ENCODE measurements at regions not wholly inside any gene's neighbourhood (a gene's known extent, or its start where the extent isn't known, plus 50 kb on each side); places are given as distances from the start of the nearest gene placed in this dataset.

DNA sequence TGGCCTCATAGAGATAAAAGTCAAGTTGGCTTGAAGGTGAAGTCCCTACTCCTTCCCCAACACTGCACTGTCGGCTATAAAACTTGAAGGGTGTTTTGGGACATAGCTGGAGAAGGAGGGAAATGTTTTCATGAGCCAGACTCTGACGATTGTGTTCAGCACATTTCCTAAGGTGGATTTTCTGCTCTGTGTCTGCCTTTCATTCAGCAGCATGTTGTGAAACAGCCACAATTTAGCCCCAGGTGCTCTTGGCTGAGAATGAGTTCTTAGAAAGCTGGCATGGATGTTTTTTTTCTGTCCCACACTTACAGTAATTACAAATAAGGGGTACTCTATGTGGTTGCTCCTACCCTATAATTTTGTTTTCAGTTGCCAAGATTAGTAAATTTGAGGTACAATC is 492.4 kb downstream of the MCTP2 start:
- ATAC-seq (no peak), DNase-seq (no peak)
- Histone ChIP-seq H3K27me3 (no peaks in the 10 kb centered on the region), H3K4me3 (no peak overlapping the region), H3K4me1 (no peaks in the 10 kb centered on the region), H3K36me3 (no peaks in the 10 kb centered on the region), H3K27ac (no peak overlapping the region), H3K9me3 (no peaks in the 10 kb centered on the region)
- TF ChIP-seq, protein P1, sequence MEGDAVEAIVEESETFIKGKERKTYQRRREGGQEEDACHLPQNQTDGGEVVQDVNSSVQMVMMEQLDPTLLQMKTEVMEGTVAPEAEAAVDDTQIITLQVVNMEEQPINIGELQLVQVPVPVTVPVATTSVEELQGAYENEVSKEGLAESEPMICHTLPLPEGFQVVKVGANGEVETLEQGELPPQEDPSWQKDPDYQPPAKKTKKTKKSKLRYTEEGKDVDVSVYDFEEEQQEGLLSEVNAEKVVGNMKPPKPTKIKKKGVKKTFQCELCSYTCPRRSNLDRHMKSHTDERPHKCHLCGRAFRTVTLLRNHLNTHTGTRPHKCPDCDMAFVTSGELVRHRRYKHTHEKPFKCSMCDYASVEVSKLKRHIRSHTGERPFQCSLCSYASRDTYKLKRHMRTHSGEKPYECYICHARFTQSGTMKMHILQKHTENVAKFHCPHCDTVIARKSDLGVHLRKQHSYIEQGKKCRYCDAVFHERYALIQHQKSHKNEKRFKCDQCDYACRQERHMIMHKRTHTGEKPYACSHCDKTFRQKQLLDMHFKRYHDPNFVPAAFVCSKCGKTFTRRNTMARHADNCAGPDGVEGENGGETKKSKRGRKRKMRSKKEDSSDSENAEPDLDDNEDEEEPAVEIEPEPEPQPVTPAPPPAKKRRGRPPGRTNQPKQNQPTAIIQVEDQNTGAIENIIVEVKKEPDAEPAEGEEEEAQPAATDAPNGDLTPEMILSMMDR (IDR thresholded peaks at IDR 0.05): no peak
- intact Hi-C loops (cut with DNase I): no loop called here

DNA sequence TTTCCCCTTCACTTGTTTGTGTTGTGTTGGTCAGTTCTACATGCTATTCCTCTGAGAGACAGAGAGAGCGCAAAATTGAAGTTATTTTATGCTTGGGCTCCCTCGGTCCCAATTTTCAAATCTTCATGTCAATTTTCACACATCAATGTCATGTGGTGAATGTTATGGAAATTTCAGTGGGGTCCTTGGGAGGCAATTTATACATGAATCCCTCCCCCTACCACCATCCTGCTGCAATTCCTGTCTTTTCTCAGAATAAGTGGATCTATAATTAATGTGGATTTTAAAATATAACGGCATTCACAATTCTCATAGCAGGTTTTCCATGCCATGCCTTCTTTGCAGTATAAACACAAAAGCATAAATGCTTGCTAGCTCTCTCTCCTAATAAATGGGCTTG is 499.9 kb downstream of the MCTP2 start:
- H3K27ac ChIP-seq: no peak overlapping the region
- ATAC-seq: no peak
- intact Hi-C loops (cut with DNase I): no loop called here

GRCh38 chr15:94734460-94734859 is 503.1 kb downstream of the MCTP2 start:
- intact Hi-C loops (cut with DNase I): no loop called here
- ATAC-seq: no peak
- TF ChIP-seq, protein P1 (IDR thresholded peaks at IDR 0.05): no peak
- no peaks in the 10 kb centered on the region for H3K36me3 ChIP-seq
- no peak for DNase-seq
- no peak overlapping the region for H3K27ac ChIP-seq
- H3K4me1 ChIP-seq: no peaks in the 10 kb centered on the region
- no peaks in the 10 kb centered on the region for H3K9me3 ChIP-seq
- H3K4me3 ChIP-seq: no peak overlapping the region
- no peaks in the 10 kb centered on the region for H3K27me3 ChIP-seq

More for the DNA sequence above, 499.9 kb downstream of the MCTP2 start:
- Histone ChIP-seq H3K9me3 (no peaks in the 10 kb centered on the region), H3K4me1 (no peaks in the 10 kb centered on the region), H3K4me3 (no peak overlapping the region), H3K27me3 (no peaks in the 10 kb centered on the region), H3K36me3 (no peaks in the 10 kb centered on the region)
- DNase-seq: no peak
- TF ChIP-seq, protein P1 (IDR thresholded peaks at IDR 0.05): no peak

GRCh38 chr15:94736236-94736635 is 504.9 kb downstream of the MCTP2 start:
- ATAC-seq: no peak
- H3K9me3 ChIP-seq: no peaks in the 10 kb centered on the region
- peak in 1 of 4 donors; percentile 57 for DNase-seq
- no peaks in the 10 kb centered on the region for H3K36me3 ChIP-seq
- H3K27ac ChIP-seq: no peak overlapping the region
- TF ChIP-seq, protein P1 (IDR thresholded peaks at IDR 0.05): no peak
- H3K4me3 ChIP-seq: no peak overlapping the region
- intact Hi-C loops (cut with DNase I): no loop called here
- H3K27me3 ChIP-seq: no peaks in the 10 kb centered on the region
- H3K4me1 ChIP-seq: no peaks in the 10 kb centered on the region

DNA sequence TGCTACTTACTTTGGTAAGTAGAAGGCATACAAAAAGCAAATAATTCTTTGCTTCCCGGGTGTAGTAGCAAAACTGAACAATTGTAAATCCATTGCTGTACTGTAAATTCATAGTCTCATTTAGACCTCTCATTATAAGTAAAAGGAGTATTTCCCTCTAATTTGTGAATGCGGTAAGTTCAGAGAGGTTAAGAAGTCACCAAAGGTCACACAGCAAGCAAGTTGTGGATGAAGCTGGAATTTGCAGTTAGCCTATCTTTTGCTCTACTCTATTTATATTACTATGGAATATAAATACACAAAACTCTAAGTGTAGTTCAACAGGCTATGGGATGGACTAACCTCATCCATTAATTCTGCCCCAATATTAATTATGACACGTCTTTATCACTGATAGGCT is 508.3 kb downstream of the MCTP2 start:
- Histone ChIP-seq H3K9me3 (no peaks in the 10 kb centered on the region), H3K27ac (no peak overlapping the region), H3K36me3 (no peaks in the 10 kb centered on the region), H3K4me1 (no peaks in the 10 kb centered on the region), H3K4me3 (no peak overlapping the region), H3K27me3 (no peaks in the 10 kb centered on the region)
- TF ChIP-seq, protein P1 (IDR thresholded peaks at IDR 0.05): no peak
- ATAC-seq (no peak), DNase-seq (no peak)
- intact Hi-C loops (cut with DNase I): no loop called here
